PC-9 (cell line): ENCODE measurements at regions not wholly inside any gene's neighbourhood (a gene's known extent, or its start where the extent isn't known, plus 50 kb on each side); places are given as distances from the start of the nearest gene placed in this dataset.

Experiments used
- BruUV-seq: library from RNA; stranded (reverse); fragments of 400-500 nt; replicated peaks from 2 replicates; lab custom pipeline; 2021; lab: Mats Ljungman, UMichigan
- CTCF ChIA-PET: fragments of 300-600 bp; sonication (Branson Sonifier 250); formaldehyde crosslinking; loops from one replicate; lab custom pipeline; 2022; ENCODE audit warnings: antibody characterized with exemption; lab: Charles Lee
- POLR2A ChIA-PET: fragments of 300-600 bp; sonication (Branson Sonifier 250); formaldehyde crosslinking; loops from one replicate; lab custom pipeline; 2022; ENCODE audit warnings: antibody characterized with exemption; ENCODE audit not compliant: unreplicated experiment; lab: Charles Lee
- DNase-seq, 2 experiments: peaks; one replicate each; pipeline versions ENCODE4 v3.0.0 to v3.0.0-alpha.2; 2015 to 2022; ENCODE audit warnings: mixed read lengths in 1 of 2
- H2AFZ ChIP-seq: fragments of 200-600 bp; sonication (generic); 2 replicates; pipeline ENCODE4 v1.8.1; 2017; ENCODE audit warnings: antibody characterized with exemption
- H3F3A ChIP-seq: fragments of 200-600 bp; sonication (generic); 2 replicates; pipeline ENCODE4 v1.8.1; 2017; ENCODE audit warnings: antibody characterized with exemption, mild to moderate bottlenecking, low read depth; ENCODE audit not compliant: insufficient read depth
- H3K27ac ChIP-seq: fragments of 200-600 bp; sonication (generic); 2 replicates; pipeline ENCODE4 v1.6.1; 2016; ENCODE audit warnings: mixed run types
- H3K27me3 ChIP-seq: fragments of 200-600 bp; sonication (generic); 2 replicates; pipeline ENCODE4 v1.6.1; 2016; ENCODE audit warnings: low read depth, mixed run types; ENCODE audit not compliant: insufficient read depth
- H3K36me3 ChIP-seq: fragments of 200-600 bp; sonication (generic); 2 replicates; pipeline ENCODE4 v1.6.1; 2016; ENCODE audit warnings: low read depth, mixed run types
- H3K4me1 ChIP-seq: fragments of 200-600 bp; sonication (generic); replicated peaks from 2 replicates; pipeline ENCODE4 v1.6.1; 2016; ENCODE audit warnings: mixed run types; ENCODE audit not compliant: insufficient read depth
- H3K4me2 ChIP-seq: fragments of 200-600 bp; sonication (generic); 2 replicates; pipeline ENCODE4 v1.6.1; 2017; ENCODE audit warnings: mixed run types
- H3K4me3 ChIP-seq: fragments of 200-600 bp; sonication (generic); 2 replicates; pipeline ENCODE4 v1.6.1; 2016; ENCODE audit warnings: mixed run types
- H3K79me2 ChIP-seq: fragments of 200-600 bp; sonication (generic); 2 replicates; pipeline ENCODE4 v1.6.1; 2017; ENCODE audit warnings: low read depth, mixed run types
- H3K9me2 ChIP-seq: fragments of 200-600 bp; sonication (generic); 2 replicates; pipeline ENCODE4 v1.8.1; 2017; ENCODE audit warnings: mild to moderate bottlenecking; ENCODE audit not compliant: insufficient read depth
- H3K9me3 ChIP-seq: fragments of 200-600 bp; sonication (generic); 2 replicates; pipeline ENCODE4 v1.8.1; 2016; ENCODE audit warnings: low read depth; ENCODE audit not compliant: insufficient read depth
- H4K20me1 ChIP-seq: fragments of 200-600 bp; sonication (generic); 2 replicates; pipeline ENCODE4 v1.8.1; 2017; ENCODE audit not compliant: insufficient read depth
- EZH2 ChIP-seq: fragments of 200-600 bp; sonication (generic); IDR thresholded peaks from 2 replicates; pipeline ENCODE4 v1.8.0; 2017; ENCODE audit warnings: antibody characterized with exemption, low read depth
- intact Hi-C: fragments of 100-400 bp; cut with micrococcal nuclease; formaldehyde crosslinking; loops from one replicate; pipeline ENCODE4 v1.10.0; 2022; ENCODE audit not compliant: unreplicated experiment
- TF ChIP-seq, protein P1 (sequence below): fragments of 200-600 bp; sonication (generic); conservative IDR thresholded peaks from 2 replicates; pipeline ENCODE4 v1.6.1; 2017; ENCODE audit warnings: mixed run types, antibody characterized with exemption, mild to moderate bottlenecking, moderate library complexity

DNA sequence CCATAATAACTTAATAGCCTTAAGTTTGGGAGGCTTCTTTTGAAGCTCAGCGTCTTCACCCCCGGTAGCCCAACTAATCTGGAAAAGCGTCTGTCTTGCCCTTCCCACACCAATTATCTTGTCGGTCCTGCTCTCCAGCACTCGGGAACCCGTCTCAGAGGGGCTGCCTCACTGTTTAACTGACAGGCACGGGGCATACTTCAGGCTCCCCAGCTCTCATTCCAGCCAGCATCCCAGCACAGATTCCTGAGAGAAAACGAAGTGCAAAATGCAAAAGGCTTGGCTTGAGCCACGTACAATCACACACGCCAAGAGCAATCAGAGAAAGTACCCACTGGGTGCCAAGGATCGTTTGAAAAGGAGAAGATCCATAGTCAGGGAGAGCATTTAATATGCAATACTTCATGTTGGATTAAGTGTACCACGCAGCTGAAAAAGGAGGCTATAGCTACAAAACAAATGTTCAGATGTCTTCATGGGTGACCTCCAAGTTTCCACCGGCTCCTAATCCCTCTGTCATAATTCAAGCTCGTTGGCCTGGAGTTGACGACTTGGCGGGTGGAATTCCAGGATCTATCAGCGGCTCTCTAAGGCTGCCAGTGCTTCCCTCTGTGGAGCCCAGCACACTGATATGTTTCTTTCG is 53.7 kb upstream of the STX16 start:
- BruUV-seq, result no TSS peak
- Histone ChIP-seq H3F3A (no peaks in the 10 kb centered on the region), H3K27ac (no peak overlapping the region), H3K4me1 (no peaks in the 10 kb centered on the region), H3K9me2 (no peaks in the 10 kb centered on the region), H3K9me3 (no peaks in the 10 kb centered on the region), H3K36me3 (no peaks in the 10 kb centered on the region), H3K4me3 (no peak overlapping the region), H3K4me2 (no peak overlapping the region), H4K20me1 (no peaks in the 10 kb centered on the region), H3K79me2 (no peaks in the 10 kb centered on the region), H2AFZ (no peak overlapping the region), H3K27me3 (0 out of 2 replicates have a peak, but pooled peaks cover 4% of the 10 kb centered on the region)
- POLR2A ChIA-PET, result interaction anchor here (0.6 kb wide), 1 partner anchor 231 kb away, joined by 6 read pairs; no protein-coding TSS in a partner anchor
- DNase-seq, result no peak
- TF ChIP-seq, protein P1, sequence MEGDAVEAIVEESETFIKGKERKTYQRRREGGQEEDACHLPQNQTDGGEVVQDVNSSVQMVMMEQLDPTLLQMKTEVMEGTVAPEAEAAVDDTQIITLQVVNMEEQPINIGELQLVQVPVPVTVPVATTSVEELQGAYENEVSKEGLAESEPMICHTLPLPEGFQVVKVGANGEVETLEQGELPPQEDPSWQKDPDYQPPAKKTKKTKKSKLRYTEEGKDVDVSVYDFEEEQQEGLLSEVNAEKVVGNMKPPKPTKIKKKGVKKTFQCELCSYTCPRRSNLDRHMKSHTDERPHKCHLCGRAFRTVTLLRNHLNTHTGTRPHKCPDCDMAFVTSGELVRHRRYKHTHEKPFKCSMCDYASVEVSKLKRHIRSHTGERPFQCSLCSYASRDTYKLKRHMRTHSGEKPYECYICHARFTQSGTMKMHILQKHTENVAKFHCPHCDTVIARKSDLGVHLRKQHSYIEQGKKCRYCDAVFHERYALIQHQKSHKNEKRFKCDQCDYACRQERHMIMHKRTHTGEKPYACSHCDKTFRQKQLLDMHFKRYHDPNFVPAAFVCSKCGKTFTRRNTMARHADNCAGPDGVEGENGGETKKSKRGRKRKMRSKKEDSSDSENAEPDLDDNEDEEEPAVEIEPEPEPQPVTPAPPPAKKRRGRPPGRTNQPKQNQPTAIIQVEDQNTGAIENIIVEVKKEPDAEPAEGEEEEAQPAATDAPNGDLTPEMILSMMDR, result no peak
- TF ChIP-seq EZH2, result no peak
- intact Hi-C loops, result no loop called here
- CTCF ChIA-PET, result no interaction called here

GRCh38 chr20:58596750-58597248 is 54.3 kb upstream of the STX16 start:
- 0 out of 2 replicates have a peak, but pooled peaks cover 4% of the 10 kb centered on the region for H3K27me3 ChIP-seq
- CTCF ChIA-PET, result no interaction called here
- H3K4me3 ChIP-seq, result no peak overlapping the region
- intact Hi-C loops, result no loop called here
- no peaks in the 10 kb centered on the region for H3K79me2 ChIP-seq
- no peaks in the 10 kb centered on the region for H3K9me2 ChIP-seq
- no TSS peak for BruUV-seq
- H3K27ac ChIP-seq, result no peak overlapping the region
- H3F3A ChIP-seq, result no peaks in the 10 kb centered on the region
- H3K9me3 ChIP-seq, result no peaks in the 10 kb centered on the region
- POLR2A ChIA-PET, result no interaction called here
- TF ChIP-seq EZH2, result no peak
- TF ChIP-seq, protein P1, result no peak
- no peak for DNase-seq
- no peak overlapping the region for H2AFZ ChIP-seq
- no peaks in the 10 kb centered on the region for H4K20me1 ChIP-seq
- no peaks in the 10 kb centered on the region for H3K4me1 ChIP-seq
- H3K4me2 ChIP-seq, result no peak overlapping the region
- no peaks in the 10 kb centered on the region for H3K36me3 ChIP-seq

DNA sequence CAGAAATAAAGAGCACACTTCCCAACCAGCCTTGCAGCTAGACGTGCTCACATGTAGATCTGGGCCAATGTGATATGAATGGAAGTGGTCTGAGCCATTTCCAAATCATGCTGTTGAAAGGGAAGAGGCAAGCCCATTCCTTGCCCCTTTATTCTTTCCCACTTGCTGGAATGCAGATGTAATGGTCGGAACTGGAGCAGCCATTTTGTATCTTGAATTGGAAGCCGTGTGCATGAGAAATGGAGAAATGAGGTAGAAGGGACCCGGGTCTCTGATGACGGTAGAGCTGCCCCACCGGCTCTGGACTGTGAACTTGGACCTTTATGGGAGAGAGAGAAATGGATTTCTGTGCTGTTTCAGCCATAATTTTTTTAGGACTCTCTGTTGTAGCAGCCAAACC is 54.8 kb upstream of the STX16 start:
- Histone ChIP-seq H3K27me3 (0 out of 2 replicates have a peak, but pooled peaks cover 4% of the 10 kb centered on the region), H3K4me3 (no peak overlapping the region), H2AFZ (no peak overlapping the region), H3K79me2 (no peaks in the 10 kb centered on the region), H3K36me3 (no peaks in the 10 kb centered on the region), H3K9me3 (no peaks in the 10 kb centered on the region), H3K9me2 (no peaks in the 10 kb centered on the region), H4K20me1 (no peaks in the 10 kb centered on the region), H3K4me1 (no peaks in the 10 kb centered on the region), H3K4me2 (no peak overlapping the region), H3K27ac (no peak overlapping the region), H3F3A (no peaks in the 10 kb centered on the region)
- no peak for TF ChIP-seq EZH2
- intact Hi-C loops, result no loop called here
- POLR2A ChIA-PET, result no interaction called here
- BruUV-seq, result no TSS peak
- CTCF ChIA-PET, result no interaction called here
- no peak for DNase-seq
